Progenitor cell of endocrine pancreas (in vitro differentiated cells): ENCODE measurements at regions not wholly inside any gene's neighbourhood (a gene's known extent, or its start where the extent isn't known, plus 50 kb on each side); places are given as distances from the start of the nearest gene placed in this dataset.

ENCODE experiments used
- DNase-seq: peaks from one replicate; pipeline ENCODE4 v3.0.0; 2021; ENCODE audit warnings: low spot score; ENCODE audit not compliant: unreplicated experiment
- H3K27ac Mint-ChIP-seq: 2 replicates; pipeline ENCODE4 v1.8.0; 2021; ENCODE audit warnings: mild to moderate bottlenecking, moderate library complexity, mixed read lengths
- H3K27me3 Mint-ChIP-seq: 2 replicates; pipeline ENCODE4 v1.8.0; 2021; ENCODE audit warnings: mixed read lengths
- H3K36me3 Mint-ChIP-seq: 2 replicates; pipeline ENCODE4 v1.8.0; 2022; ENCODE audit warnings: mixed read lengths; ENCODE audit not compliant: insufficient read depth
- H3K4me1 Mint-ChIP-seq: 2 replicates; pipeline ENCODE4 v1.8.0; 2021; ENCODE audit warnings: low read depth, mixed read lengths
- H3K4me3 Mint-ChIP-seq: 2 replicates; pipeline ENCODE4 v1.8.0; 2021; ENCODE audit warnings: low read depth, mild to moderate bottlenecking, moderate library complexity, mixed read lengths
- H3K9me3 Mint-ChIP-seq: 2 replicates; pipeline ENCODE4 v1.8.0; 2021; ENCODE audit warnings: low read depth, mixed read lengths
- TF ChIP-seq, protein P1 (sequence below): fragments of 200-600 bp; sonication (generic); IDR thresholded peaks from one replicate; pipeline ENCODE4 v1.5.0; 2021; ENCODE audit warnings: antibody characterized with exemption, mild to moderate bottlenecking; ENCODE audit not compliant: unreplicated experiment

DNA sequence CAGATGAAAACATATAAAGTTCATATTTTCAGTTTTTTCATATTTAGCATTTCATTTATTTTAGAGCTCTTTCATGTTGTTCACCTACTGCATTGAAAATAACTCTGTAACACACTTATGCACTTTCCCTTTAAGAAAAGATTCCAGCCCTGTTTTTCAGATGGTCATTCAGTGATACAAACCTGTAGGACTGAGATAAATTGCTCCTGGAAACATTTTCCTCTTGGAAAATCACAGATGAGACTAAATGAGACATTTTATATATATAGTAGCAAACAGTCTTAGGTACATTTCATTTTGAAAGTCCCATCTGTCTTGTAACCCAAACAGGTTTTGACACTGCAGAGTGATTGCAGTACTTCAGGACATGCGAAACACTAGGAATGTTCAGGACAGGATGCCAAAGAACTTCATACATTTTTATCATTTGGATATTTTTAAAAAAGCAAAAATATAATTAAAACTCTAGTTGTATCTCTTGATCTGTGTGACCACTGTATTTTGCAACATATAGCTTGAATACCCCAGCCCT is 412.4 kb downstream of the MTX2 start:
- H3K36me3 Mint-ChIP-seq, result no peaks in the 10 kb centered on the region
- H3K27ac Mint-ChIP-seq, result no peak overlapping the region
- no peak for DNase-seq
- peaks cover 21% of the 10 kb centered on the region for H3K4me1 Mint-ChIP-seq
- no peak overlapping the region for H3K4me3 Mint-ChIP-seq
- TF ChIP-seq, protein P1, sequence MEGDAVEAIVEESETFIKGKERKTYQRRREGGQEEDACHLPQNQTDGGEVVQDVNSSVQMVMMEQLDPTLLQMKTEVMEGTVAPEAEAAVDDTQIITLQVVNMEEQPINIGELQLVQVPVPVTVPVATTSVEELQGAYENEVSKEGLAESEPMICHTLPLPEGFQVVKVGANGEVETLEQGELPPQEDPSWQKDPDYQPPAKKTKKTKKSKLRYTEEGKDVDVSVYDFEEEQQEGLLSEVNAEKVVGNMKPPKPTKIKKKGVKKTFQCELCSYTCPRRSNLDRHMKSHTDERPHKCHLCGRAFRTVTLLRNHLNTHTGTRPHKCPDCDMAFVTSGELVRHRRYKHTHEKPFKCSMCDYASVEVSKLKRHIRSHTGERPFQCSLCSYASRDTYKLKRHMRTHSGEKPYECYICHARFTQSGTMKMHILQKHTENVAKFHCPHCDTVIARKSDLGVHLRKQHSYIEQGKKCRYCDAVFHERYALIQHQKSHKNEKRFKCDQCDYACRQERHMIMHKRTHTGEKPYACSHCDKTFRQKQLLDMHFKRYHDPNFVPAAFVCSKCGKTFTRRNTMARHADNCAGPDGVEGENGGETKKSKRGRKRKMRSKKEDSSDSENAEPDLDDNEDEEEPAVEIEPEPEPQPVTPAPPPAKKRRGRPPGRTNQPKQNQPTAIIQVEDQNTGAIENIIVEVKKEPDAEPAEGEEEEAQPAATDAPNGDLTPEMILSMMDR, result no peak
- H3K27me3 Mint-ChIP-seq, result peaks cover 5% of the 10 kb centered on the region
- H3K9me3 Mint-ChIP-seq, result no peaks in the 10 kb centered on the region

DNA sequence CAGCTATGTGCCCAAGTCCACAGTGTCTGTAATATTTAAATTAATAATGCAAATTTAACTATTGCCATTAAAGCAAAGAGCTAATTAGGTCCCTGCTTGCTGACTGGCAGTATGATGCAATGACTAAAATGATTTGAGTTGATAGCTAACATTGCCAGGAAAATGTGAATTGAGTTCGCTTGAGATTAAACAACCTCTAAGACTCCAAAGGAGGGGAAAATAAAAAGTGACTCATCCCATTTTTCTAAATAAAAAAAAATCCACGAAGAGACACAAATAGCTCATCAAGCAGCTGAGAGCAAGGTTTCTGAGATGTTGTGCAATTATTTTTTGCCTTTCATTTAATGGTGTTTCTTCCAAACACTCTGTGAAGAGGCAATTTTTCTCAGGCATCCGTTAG is 413.0 kb downstream of the MTX2 start:
- H3K27me3 Mint-ChIP-seq, result peaks cover 5% of the 10 kb centered on the region
- TF ChIP-seq, protein P1, result no peak
- H3K4me3 Mint-ChIP-seq, result no peak overlapping the region
- DNase-seq, result no peak
- H3K9me3 Mint-ChIP-seq, result no peaks in the 10 kb centered on the region
- peaks cover 20% of the 10 kb centered on the region for H3K4me1 Mint-ChIP-seq
- no peak overlapping the region for H3K27ac Mint-ChIP-seq
- H3K36me3 Mint-ChIP-seq, result no peaks in the 10 kb centered on the region

DNA sequence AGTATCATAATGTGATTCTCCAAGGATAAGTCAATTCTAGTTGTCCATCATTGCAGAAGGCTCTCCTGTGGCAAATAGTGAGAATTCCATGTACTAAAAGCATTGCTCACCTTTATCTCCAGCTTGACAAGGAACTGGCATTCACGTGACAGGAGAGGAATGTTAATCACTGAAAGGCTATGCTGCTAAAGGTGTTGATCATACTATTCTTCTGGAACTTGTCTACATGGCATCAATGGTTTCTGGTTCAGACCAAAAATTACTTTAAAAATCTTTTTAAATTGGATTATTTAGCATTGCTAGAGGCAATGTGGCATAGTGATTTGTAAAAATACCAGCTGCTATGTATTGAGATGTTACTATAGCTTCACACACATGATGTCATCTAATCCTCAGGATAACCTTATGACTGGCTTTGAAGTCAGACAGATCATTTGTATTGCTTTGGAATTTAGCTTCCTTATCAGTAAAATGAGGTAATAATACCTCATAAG is 414.4 kb downstream of the MTX2 start:
- Mint-ChIP-seq H3K27me3 (peaks cover 5% of the 10 kb centered on the region), H3K4me1 (peaks cover 17% of the 10 kb centered on the region), H3K27ac (no peak overlapping the region), H3K9me3 (no peaks in the 10 kb centered on the region), H3K36me3 (no peaks in the 10 kb centered on the region), H3K4me3 (no peak overlapping the region)
- no peak for DNase-seq
- TF ChIP-seq, protein P1, result no peak

DNA sequence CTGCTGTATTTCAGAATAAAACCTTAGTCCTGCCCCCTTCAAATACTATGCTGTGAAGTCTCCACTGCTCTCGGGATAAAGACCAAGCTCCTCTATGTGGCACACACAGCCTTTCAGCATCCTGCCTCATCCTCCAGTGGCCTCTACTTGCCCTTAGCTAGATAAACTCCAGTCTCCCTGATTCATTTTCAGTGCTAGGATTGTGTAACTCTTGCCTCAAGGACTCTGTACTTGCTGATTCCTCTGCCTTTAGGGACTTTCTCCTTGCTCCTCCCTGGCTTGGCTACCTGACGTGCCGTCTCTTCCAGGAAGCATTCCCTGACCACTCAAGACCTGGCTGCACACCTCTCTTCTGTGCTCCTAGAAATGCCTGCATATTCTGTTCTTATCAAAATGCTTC is 416.7 kb downstream of the MTX2 start:
- Mint-ChIP-seq H3K9me3 (no peaks in the 10 kb centered on the region), H3K27ac (no peak overlapping the region), H3K36me3 (no peaks in the 10 kb centered on the region), H3K4me1 (peaks cover 14% of the 10 kb centered on the region), H3K27me3 (peaks cover 5% of the 10 kb centered on the region), H3K4me3 (no peak overlapping the region)
- no peak for DNase-seq
- TF ChIP-seq, protein P1, result no peak

DNA sequence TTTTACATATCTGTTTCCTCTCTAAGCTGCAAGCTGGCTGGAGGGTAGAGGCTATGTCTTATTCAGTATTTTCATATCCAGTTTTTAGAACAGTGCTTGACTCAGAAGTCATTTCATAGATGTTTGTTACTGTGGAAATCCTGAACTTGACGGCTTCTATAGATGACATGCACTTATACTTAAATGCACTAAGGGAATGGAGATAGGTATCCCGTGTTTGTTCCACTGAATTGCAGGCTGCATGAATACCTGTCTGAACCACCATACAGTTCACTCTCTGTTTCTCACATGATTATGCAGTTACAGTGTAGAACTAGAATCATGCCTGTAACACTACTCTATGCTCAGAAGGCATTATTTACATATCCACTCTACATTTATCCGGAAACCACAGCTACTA is 417.1 kb downstream of the MTX2 start:
- no peak overlapping the region for H3K27ac Mint-ChIP-seq
- TF ChIP-seq, protein P1, result no peak
- H3K36me3 Mint-ChIP-seq, result no peaks in the 10 kb centered on the region
- H3K9me3 Mint-ChIP-seq, result no peaks in the 10 kb centered on the region
- no peak overlapping the region for H3K4me3 Mint-ChIP-seq
- peaks cover 5% of the 10 kb centered on the region for H3K27me3 Mint-ChIP-seq
- peaks cover 14% of the 10 kb centered on the region for H3K4me1 Mint-ChIP-seq
- no peak for DNase-seq
